ENCODE measurements at regions not wholly inside any gene's neighbourhood (a gene's known extent, or its start where the extent isn't known, plus 50 kb on each side); places are given as distances from the start of the nearest gene placed in this dataset.

GRCh38 chr9:82553654-82554366 lies 509.1 kb downstream of the RASEF start:
- no peaks in the 10 kb centered on the region for H3K27me3 ChIP-seq (ENCODE audit: control insufficient read depth, insufficient read depth, low read length)
- DNase-seq: no peak
- no peak overlapping the region for H3K4me3 ChIP-seq (ENCODE audit: insufficient read depth, low read depth, low read length)
- no peaks in the 10 kb centered on the region for H3K36me3 ChIP-seq (replicated peaks; ENCODE audit: control insufficient read depth, insufficient read depth, low read length)

DNA sequence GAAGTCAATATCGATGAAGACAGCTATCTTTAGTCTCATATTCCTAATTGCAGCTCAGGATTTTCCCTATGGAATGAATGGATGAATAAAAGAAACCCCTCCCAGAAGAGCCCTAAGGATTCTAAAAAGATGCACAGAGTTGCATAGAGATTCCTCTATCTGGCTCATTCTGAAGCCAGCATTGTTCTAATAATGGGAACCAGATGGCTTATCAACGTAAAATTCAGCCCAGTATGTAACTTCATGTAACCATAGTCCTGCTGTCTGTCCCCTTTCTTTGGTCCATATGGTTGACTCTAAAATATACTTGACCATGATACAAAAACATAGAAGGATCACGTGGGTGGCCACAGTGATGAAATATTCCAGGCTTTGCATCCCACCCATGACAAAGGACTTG lies 508.6 kb downstream of the RASEF start:
- Histone ChIP-seq H3K36me3 (replicated peaks; ENCODE audit: control insufficient read depth, insufficient read depth, low read length) (no peaks in the 10 kb centered on the region), H3K4me3 (ENCODE audit: insufficient read depth, low read depth, low read length) (no peak overlapping the region), H3K27me3 (ENCODE audit: control insufficient read depth, insufficient read depth, low read length) (no peaks in the 10 kb centered on the region)
- DNase-seq: no peak

- Histone ChIP-seq H3K27me3 (ENCODE audit: control insufficient read depth, insufficient read depth, low read length) (no peaks in the 10 kb centered on the region), H3K4me3 (ENCODE audit: insufficient read depth, low read depth, low read length) (no peak overlapping the region)
- no peak for DNase-seq
These were observed 507.9 kb downstream of the RASEF start for GRCh38 chr9:82555031-82555430.

DNA sequence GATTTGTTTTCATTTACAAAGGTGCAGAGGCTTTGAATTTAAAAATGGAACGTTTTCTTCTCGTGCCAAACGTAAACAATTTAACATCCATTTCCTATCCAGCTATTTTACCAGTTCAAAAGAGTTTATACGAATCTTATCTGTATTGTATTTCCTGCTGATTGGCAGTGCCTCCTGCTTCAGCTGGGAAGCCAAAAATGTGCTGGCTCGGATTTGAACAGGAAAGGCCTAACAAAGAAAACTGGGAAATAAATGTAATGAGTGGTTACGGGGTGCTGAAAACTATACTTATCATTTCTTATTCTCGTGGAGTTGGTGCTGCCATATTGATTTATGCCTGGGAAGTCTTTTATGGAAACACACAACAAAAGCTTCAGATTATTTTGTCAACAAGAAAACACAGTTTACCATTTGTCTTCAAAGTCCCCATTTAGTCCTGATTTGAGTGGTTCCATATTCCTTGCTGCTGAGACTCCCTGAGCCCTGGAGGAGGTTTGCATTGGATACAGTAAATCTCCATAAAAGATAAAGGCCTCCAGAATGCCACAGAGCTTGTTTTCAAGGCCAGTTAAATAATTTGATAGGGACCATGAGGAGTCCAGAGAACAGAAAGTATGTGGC lies 507.4 kb downstream of the RASEF start:
- no peak for DNase-seq
- Histone ChIP-seq H3K4me3 (ENCODE audit: insufficient read depth, low read depth, low read length) (no peak overlapping the region), H3K36me3 (replicated peaks; ENCODE audit: control insufficient read depth, insufficient read depth, low read length) (no peaks in the 10 kb centered on the region), H3K27me3 (ENCODE audit: control insufficient read depth, insufficient read depth, low read length) (no peaks in the 10 kb centered on the region)

More at GRCh38 chr9:82555031-82555430, 507.9 kb downstream of the RASEF start:
- no peaks in the 10 kb centered on the region for H3K36me3 ChIP-seq (replicated peaks; ENCODE audit: control insufficient read depth, insufficient read depth, low read length)

DNA sequence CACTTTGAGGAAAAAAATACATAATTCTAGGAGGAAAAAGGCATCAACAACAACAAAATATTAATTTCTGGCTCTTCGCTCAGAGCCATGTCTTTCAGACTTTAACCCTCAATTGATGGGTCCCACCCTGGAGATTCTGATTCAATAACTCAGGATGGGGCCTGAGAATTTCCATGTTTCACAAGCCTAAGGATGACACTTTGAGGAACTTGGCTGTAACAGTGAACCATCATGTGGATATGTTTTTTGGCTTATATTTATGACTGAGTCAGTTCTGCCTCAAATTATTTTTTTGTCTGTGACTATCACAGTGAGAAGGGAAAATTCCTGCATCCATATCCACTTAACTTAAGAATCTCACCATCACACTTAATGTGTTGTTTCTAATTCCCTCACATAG lies 504.6 kb downstream of the RASEF start:
- Histone ChIP-seq H3K27me3 (ENCODE audit: control insufficient read depth, insufficient read depth, low read length) (no peaks in the 10 kb centered on the region), H3K4me3 (ENCODE audit: insufficient read depth, low read depth, low read length) (no peak overlapping the region), H3K36me3 (replicated peaks; ENCODE audit: control insufficient read depth, insufficient read depth, low read length) (no peaks in the 10 kb centered on the region)
- DNase-seq: no peak

DNA sequence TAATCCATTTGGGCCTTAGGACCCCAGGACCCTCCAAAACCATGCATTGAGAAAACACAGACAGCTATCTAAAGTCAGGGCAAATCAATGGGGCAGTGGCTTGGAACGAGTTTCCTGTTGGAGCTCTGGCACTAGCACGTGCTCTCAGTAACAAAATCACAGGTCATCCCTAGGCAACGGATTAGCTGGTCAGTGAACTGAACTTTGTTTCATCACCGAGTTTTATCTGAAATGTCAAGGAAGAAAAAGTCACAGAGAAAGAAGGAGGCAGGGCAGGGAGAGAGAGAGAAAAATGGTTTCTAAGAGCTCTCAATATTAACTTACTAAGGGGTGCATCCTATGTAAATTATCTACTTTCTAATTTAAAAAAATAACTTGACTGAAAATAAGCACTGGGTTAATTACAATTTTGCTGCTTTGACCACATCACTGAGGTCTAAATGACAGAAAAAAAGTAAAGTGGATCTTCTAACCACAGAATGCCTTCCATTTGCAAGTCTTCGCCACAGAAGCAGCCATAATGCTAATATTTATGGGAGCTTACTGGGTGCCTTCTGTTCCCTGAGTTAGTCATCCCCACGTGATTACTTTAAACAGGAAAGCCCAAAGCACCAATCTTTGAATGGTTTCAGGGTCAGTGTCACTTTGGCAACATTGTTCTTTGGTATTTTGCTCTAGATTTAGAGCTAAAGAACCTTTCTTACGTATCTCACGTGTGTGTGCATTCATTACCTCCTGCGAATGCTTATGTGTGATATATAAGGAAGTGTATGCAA lies 503.9 kb downstream of the RASEF start:
- Histone ChIP-seq H3K27me3 (ENCODE audit: control insufficient read depth, insufficient read depth, low read length) (no peaks in the 10 kb centered on the region), H3K4me3 (ENCODE audit: insufficient read depth, low read depth, low read length) (no peak overlapping the region), H3K36me3 (replicated peaks; ENCODE audit: control insufficient read depth, insufficient read depth, low read length) (no peaks in the 10 kb centered on the region)
- DNase-seq: no peak

GRCh38 chr9:82560036-82560435 lies 502.9 kb downstream of the RASEF start:
- no peak for DNase-seq

DNA sequence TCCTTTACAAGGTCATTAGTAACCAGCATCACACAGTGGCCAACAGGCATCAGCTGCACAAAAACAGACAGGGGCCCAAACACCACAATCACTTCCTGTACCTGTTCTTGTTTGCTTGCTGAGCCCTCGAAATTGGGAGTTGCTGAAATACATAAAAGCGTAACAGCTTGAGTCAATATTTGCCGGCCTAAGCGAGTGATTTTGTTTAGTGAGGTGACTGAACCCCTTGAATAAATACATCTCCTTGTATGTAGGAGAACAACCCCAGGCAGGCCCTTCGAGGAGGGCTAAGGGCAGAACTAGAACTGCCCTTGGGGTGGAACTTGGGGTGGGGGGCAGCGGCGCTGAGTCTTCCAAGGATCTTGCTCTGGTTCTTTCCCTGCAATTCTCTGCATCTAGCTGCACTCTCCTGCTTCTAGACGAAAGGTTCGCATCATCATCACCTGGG lies 502.5 kb downstream of the RASEF start:
- Histone ChIP-seq H3K36me3 (replicated peaks; ENCODE audit: control insufficient read depth, insufficient read depth, low read length) (no peaks in the 10 kb centered on the region), H3K4me3 (ENCODE audit: insufficient read depth, low read depth, low read length) (no peak overlapping the region), H3K27me3 (ENCODE audit: control insufficient read depth, insufficient read depth, low read length) (no peaks in the 10 kb centered on the region)
- DNase-seq: no peak

More at GRCh38 chr9:82560036-82560435, 502.9 kb downstream of the RASEF start:
- Histone ChIP-seq H3K36me3 (replicated peaks; ENCODE audit: control insufficient read depth, insufficient read depth, low read length) (no peaks in the 10 kb centered on the region), H3K27me3 (ENCODE audit: control insufficient read depth, insufficient read depth, low read length) (no peaks in the 10 kb centered on the region), H3K4me3 (ENCODE audit: insufficient read depth, low read depth, low read length) (no peak overlapping the region)

DNA sequence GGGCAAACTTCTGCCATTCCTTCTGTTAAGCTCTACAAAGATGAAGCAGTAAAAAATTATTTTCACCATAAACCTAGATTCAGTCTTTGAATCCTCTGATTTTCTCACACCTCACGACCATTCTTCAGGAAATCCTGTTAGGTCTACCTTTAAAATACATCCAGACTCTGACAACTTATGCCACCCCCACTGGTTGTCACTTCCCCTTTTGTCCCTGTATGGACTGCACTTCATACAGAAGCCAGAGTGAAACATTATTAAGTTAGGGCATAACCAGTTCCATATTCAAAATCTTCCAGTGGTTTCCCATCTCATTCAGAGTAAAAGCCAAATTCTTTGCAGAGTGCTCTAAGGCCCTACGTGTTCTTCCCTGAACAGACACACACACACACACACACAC lies 499.8 kb downstream of the RASEF start:
- Histone ChIP-seq H3K27me3 (ENCODE audit: control insufficient read depth, insufficient read depth, low read length) (no peaks in the 10 kb centered on the region), H3K4me3 (ENCODE audit: insufficient read depth, low read depth, low read length) (no peak overlapping the region), H3K36me3 (replicated peaks; ENCODE audit: control insufficient read depth, insufficient read depth, low read length) (no peaks in the 10 kb centered on the region)
- DNase-seq: no peak

GRCh38 chr9:82563841-82564240 lies 499.1 kb downstream of the RASEF start:
- no peaks in the 10 kb centered on the region for H3K27me3 ChIP-seq (ENCODE audit: control insufficient read depth, insufficient read depth, low read length)
- H3K36me3 ChIP-seq (replicated peaks; ENCODE audit: control insufficient read depth, insufficient read depth, low read length): no peaks in the 10 kb centered on the region
- no peak overlapping the region for H3K4me3 ChIP-seq (ENCODE audit: insufficient read depth, low read depth, low read length)
- no peak for DNase-seq

DNA sequence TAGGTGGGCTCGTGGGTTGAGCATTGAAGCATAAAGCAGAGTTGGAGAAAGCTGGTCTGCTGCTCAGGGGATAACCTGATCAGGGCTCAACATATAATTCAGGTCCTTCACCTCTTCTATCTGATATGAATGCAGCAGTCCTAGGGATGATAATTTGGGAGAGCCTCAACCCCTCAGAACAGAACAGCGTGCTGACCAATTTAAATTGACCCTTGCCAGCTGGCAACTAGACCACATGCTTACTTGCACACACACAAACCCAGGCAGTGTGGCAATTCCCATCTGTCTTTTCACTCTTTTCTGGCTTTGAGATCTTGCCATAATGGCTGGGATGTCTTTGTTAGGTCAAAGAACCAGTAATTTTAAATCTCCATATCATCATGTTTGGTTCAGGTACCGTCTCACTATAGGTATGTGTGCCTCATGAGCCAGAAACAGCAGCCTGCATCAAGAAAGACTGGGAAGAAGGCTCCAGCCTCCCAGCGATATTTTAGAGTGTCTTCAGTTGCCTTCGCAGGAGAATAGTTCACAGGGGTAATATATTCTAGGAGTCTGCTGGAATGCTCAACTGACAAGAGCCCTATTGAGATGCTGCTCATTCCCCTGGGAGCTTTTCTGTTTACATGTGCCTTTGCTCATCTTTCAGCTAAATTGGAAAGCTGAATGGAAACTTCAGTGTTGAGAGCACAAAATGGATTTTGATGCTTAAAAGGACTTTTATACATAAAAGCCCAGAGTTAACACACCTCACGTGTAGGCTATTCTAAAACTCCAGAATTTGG lies 497.6 kb downstream of the RASEF start:
- H3K4me3 ChIP-seq (ENCODE audit: insufficient read depth, low read depth, low read length): no peak overlapping the region
- H3K36me3 ChIP-seq (replicated peaks; ENCODE audit: control insufficient read depth, insufficient read depth, low read length): no peaks in the 10 kb centered on the region
- H3K27me3 ChIP-seq (ENCODE audit: control insufficient read depth, insufficient read depth, low read length): no peaks in the 10 kb centered on the region
- DNase-seq: no peak

GRCh38 chr9:82567953-82568352 lies 495.0 kb downstream of the RASEF start:
- no peak for DNase-seq
- Histone ChIP-seq H3K4me3 (ENCODE audit: insufficient read depth, low read depth, low read length) (no peak overlapping the region), H3K36me3 (replicated peaks; ENCODE audit: control insufficient read depth, insufficient read depth, low read length) (no peaks in the 10 kb centered on the region), H3K27me3 (ENCODE audit: control insufficient read depth, insufficient read depth, low read length) (no peaks in the 10 kb centered on the region)

DNA sequence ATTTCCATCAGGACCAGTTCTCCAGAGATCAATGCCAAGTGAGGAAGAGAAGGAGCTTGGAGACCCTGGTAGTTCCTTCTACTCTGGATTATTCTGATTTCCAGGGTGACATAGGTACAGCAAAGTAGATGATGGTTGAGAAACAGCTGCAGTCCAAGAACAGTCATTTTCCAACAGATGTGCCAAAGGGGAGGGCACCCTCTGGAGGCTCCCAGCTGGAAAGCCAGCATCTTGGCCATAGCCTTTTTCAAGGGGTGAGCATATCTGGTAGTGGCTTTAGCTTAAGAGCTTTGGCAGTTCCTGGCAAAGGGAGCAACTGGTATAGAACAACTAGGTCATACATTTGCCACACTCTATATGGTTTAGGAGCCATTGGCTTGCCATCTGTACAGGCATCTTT lies 492.7 kb downstream of the RASEF start:
- no peak overlapping the region for H3K4me3 ChIP-seq (ENCODE audit: insufficient read depth, low read depth, low read length)
- no peaks in the 10 kb centered on the region for H3K36me3 ChIP-seq (replicated peaks; ENCODE audit: control insufficient read depth, insufficient read depth, low read length)
- H3K27me3 ChIP-seq (ENCODE audit: control insufficient read depth, insufficient read depth, low read length): no peaks in the 10 kb centered on the region
- no peak for DNase-seq

GRCh38 chr9:82571540-82571939 lies 491.4 kb downstream of the RASEF start:
- Histone ChIP-seq H3K27me3 (ENCODE audit: control insufficient read depth, insufficient read depth, low read length) (no peaks in the 10 kb centered on the region), H3K4me3 (ENCODE audit: insufficient read depth, low read depth, low read length) (no peak overlapping the region), H3K36me3 (replicated peaks; ENCODE audit: control insufficient read depth, insufficient read depth, low read length) (no peaks in the 10 kb centered on the region)
- DNase-seq: no peak
